NB4 (cell line): ENCODE measurements at regions not wholly inside any gene's neighbourhood (a gene's known extent, or its start where the extent isn't known, plus 50 kb on each side); places are given as distances from the start of the nearest gene placed in this dataset.

Experiments used
- DNase-seq: peaks from one replicate; pipeline ENCODE4 v3.0.0; 2010; ENCODE audit warnings: low read depth
- H3K4me3 ChIP-seq: one replicate; pipeline ENCODE4 v1.5.1; 2011; ENCODE audit warnings: mild to moderate bottlenecking, low read depth, low read length, moderate library complexity
- MYC ChIP-seq: IDR thresholded peaks from 2 replicates; pipeline ENCODE4 v1.6.1; 2011; ENCODE audit warnings: low read depth, low read length
- POLR2A ChIP-seq: IDR thresholded peaks from 2 replicates; pipeline ENCODE4 v1.6.1; 2011; ENCODE audit warnings: mild to moderate bottlenecking; ENCODE audit not compliant: insufficient read length; ENCODE audit errors: extremely low read depth
- TF ChIP-seq, protein P1 (sequence below): IDR thresholded peaks from one replicate; pipeline ENCODE4 v1.5.1; 2012; ENCODE audit warnings: low read depth, low read length
- TF ChIP-seq, protein P2 (sequence below): IDR thresholded peaks from 2 replicates; pipeline ENCODE4 v1.6.1; 2011; ENCODE audit warnings: low read depth, low read length

DNA sequence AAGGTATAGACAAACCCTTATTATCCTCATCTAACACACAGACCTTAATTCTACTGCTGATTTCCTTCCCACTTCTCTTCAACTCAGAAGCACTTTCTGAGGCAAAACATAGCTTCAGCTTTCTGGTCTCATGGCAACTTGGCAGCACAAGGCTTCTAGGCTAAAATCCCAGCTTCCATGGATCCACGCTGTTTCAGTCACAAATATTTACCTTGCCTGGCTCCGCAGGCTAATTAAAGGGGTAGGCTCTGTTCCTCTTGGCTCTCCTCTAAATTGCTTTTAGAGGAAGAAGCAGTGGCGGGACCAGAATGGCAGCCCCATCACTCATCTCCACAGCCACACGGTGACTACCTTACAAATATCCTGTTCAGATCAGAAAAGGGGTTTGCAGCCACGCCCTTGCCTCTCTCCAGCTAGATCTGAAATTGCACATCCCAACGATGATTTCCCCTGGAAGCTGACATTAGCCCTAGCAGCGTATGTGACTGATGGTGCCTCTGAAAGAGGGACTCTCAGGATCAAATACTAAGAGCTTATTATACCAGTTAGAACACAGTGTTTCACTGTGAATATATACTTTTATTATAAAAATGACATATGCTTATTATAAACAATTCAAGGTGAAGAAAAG is 221.5 kb upstream of the NUDT4 start:
- TF ChIP-seq MYC (no peak), POLR2A (no peak)
- TF ChIP-seq, protein P1, sequence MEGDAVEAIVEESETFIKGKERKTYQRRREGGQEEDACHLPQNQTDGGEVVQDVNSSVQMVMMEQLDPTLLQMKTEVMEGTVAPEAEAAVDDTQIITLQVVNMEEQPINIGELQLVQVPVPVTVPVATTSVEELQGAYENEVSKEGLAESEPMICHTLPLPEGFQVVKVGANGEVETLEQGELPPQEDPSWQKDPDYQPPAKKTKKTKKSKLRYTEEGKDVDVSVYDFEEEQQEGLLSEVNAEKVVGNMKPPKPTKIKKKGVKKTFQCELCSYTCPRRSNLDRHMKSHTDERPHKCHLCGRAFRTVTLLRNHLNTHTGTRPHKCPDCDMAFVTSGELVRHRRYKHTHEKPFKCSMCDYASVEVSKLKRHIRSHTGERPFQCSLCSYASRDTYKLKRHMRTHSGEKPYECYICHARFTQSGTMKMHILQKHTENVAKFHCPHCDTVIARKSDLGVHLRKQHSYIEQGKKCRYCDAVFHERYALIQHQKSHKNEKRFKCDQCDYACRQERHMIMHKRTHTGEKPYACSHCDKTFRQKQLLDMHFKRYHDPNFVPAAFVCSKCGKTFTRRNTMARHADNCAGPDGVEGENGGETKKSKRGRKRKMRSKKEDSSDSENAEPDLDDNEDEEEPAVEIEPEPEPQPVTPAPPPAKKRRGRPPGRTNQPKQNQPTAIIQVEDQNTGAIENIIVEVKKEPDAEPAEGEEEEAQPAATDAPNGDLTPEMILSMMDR = no peak
- TF ChIP-seq, protein P2, sequence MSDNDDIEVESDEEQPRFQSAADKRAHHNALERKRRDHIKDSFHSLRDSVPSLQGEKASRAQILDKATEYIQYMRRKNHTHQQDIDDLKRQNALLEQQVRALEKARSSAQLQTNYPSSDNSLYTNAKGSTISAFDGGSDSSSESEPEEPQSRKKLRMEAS = no peak
- H3K4me3 ChIP-seq = no peak overlapping the region
- no peak for DNase-seq

DNA sequence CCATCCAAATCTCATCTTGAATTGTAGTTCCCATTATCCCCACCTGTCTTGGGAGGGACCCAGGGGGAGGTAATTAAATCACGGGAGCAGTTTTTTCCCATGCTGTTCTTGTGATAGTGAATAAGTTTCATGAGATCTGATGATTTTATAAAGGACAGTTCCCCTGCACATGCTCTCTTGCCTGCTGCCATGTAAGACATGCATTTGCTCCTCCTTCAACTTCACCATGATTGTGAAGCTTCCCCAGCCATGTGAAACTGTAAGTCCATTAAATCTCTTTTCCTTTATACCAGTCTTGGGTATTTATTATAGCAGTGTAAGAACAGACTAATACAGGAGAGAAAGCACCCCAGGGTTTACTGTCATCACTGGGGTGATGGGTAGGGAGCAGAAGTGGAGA is 220.4 kb upstream of the NUDT4 start:
- TF ChIP-seq MYC (no peak), POLR2A (no peak)
- TF ChIP-seq, protein P1 = no peak
- TF ChIP-seq, protein P2 = no peak
- no peak overlapping the region for H3K4me3 ChIP-seq
- no peak for DNase-seq

DNA sequence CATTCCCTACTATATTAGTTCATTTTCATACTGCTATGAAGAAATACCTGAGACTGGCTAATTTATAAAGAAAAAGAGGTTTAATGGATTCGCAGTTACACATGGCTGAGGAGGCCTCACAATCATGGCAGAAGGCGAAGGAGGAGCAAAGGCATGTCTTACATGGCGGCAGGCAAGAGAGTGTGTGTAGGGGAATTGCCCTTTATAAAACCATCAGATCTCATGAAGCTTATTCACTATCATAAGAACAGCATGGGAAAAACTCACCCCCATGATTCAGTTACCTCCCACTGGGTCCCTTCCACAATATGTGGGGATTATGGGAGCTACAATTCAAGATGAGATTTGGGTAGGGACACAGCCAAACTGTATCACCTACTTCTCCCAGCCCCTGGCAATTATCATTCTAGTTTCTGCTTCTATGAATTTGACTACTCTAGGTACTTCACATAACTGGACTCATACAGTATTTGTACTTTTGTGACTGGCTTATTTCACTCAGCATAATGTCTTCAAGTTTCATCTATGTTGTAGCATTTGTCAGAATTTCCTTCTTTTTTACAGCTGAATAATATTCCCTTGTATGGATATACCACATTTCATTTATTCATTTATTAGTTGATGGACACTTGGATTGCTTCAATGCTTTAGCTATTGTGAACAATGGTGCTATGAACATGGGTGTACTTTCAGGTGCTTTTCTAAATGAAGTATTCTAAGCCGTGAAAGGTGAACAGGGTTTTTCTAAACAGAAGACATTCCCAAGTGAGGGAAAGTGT is 219.5 kb upstream of the NUDT4 start:
- TF ChIP-seq MYC = no peak
- TF ChIP-seq, protein P1 = no peak
- TF ChIP-seq, protein P2 = no peak
- TF ChIP-seq POLR2A = no peak
- no peak for DNase-seq
- H3K4me3 ChIP-seq = no peak overlapping the region

DNA sequence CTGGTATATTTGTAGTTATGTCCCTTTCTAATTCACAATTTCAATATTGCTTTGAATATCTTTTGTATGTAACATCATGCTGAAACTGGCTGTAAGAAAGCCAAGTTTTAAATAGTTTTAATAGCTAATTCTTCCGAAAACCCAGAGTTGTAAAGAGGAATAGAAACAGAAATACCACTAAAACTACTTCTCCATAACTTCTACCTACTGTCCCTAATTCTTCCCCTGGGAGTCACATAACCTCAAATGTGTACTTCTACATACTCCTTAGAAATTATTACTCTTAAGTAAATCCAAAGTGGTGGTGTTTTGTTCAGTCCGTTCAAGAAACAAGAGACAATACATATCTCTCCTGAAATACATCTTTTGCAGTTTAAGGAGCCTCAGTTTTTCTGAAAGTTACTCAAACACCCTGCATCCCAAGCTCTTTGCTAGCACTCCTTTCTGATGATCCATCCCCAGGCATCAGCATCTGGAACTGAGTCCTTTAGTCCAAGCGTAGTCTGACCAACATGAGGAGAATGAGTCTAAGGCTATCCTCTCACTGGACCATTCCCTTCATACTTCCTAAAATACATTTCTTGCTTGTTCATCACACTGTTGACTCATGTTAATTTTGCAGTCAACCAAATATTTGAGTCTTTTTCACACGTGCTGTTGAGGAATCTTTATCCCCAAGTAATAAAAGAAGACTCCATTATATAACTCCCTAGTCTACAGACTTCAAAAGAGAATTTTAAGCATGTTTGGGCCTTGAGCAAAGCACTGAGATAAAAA is 214.3 kb upstream of the NUDT4 start:
- no peak for DNase-seq
- no peak overlapping the region for H3K4me3 ChIP-seq
- TF ChIP-seq POLR2A (no peak), MYC (no peak)

DNA sequence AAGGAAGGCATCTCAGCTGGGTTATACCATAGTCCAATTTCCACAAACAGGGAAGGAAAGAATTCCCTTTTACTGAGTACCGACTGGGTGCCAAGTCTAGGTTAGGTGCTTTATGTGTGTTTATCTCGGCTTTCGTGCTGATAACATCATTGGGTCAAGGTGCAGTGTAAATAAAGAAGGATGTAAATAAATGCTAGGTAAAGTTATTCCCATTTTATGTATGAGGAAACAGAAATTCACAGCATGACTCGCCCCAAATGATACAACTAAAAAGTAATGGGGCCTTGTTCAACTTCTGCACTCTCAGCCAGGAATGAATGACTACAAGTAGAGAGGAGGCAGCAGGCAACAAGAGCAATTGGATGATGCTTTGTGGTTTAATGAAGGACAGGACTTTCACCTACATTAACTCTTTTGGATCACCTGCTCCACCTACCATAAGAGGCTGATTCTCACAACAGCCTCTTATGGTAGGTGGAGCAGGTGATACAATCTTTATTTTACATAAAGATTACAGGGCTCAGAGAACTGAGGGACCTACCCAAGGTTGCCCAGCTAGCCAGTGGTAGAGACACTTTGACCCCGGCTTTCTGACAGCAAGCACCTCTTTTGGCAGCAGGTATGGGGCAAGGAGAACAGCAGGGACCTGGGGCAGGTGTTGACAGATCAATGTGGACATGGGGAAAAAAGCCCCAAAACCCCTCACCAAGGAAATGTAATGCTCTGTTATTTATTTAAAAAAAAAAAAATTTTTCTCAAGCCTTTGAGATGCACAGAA is 213.4 kb upstream of the NUDT4 start:
- DNase-seq = no peak
- no peak overlapping the region for H3K4me3 ChIP-seq
- TF ChIP-seq, protein P2 = no peak
- no peak for TF ChIP-seq POLR2A
- TF ChIP-seq, protein P1 = no peak
- TF ChIP-seq MYC = no peak
